Left lobe of liver (tissue), 2 donors: ENCODE measurements at regions not wholly inside any gene's neighbourhood (a gene's known extent, or its start where the extent isn't known, plus 50 kb on each side); places are given as distances from the start of the nearest gene placed in this dataset.

ENCODE experiments used
- ATAC-seq: fragments of 200-7000 bp; cut with Tn5 transposase; one replicate; pipeline ENCODE4 v1.9.1; 2020; ENCODE audit warnings: mild to moderate bottlenecking, moderate library complexity
- DNase-seq: peaks from one replicate; pipeline ENCODE4 v3.0.0-alpha.2; 2020; ENCODE audit warnings: low spot score
- donor health status: DM: no; HTN: no; CAD: no; lungs with moderate emphysema.
- donor health status: DM: no; HTN: yes; CAD: no.

- peak; percentile 83 for ATAC-seq
- peak; percentile 52 for DNase-seq
Measured at GRCh38 chr11:111097191-111097590, 148.3 kb upstream of the POU2AF2 start.

GRCh38 chr11:111095327-111095726 lies 150.2 kb upstream of the POU2AF2 start:
- ATAC-seq, result no peak
- no peak for DNase-seq

DNA sequence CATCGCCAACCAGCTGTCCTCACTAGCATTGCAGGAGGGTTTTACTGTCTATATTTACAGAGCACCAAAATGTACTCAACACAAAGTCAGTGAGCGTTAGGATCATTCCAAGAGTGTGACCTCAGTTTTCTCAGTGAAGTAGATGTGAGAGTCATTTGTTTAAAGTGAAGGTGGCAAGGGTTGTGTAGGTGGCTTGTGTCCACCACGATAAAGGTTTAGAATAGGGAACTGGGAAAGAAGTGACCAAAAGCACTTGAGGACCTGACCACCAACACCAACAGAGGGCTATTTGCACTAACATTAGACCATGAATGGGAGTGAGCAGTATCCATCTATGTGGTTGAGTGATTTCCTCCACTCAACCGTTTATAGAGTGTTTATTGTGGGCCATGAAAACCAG lies 152.5 kb upstream of the POU2AF2 start:
- DNase-seq (no peak), ATAC-seq (no peak)

- no peak for ATAC-seq
- no peak for DNase-seq
Measured at GRCh38 chr11:111091321-111091938, 154.1 kb upstream of the POU2AF2 start.

DNA sequence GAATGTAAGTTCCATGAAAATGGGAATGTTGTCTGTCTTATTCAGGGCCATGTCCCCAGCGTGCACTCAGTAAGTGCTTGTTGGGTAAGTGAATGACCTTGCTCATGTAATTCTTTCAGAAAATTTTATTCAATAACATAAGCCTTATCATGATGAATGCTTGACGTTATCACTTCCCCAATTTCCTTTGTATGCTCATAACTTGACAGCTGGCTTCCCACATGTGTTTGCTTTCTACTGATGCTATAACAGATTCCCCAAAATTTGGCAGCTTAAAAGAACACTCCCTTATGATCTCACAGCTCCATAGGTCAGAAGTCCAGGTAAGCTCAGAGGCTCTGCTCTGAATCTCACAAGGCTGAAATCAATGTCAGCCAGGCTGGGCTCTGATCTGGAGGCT lies 155.8 kb upstream of the POU2AF2 start:
- no peak for ATAC-seq
- DNase-seq, result no peak

GRCh38 chr11:111088847-111089355 lies 156.6 kb upstream of the POU2AF2 start:
- DNase-seq (no peak), ATAC-seq (no peak)

GRCh38 chr11:111086058-111086457 lies 159.5 kb upstream of the POU2AF2 start:
- no peak for DNase-seq
- no peak for ATAC-seq

GRCh38 chr11:111082664-111083063 lies 162.9 kb upstream of the POU2AF2 start:
- DNase-seq, result no peak
- no peak for ATAC-seq

DNA sequence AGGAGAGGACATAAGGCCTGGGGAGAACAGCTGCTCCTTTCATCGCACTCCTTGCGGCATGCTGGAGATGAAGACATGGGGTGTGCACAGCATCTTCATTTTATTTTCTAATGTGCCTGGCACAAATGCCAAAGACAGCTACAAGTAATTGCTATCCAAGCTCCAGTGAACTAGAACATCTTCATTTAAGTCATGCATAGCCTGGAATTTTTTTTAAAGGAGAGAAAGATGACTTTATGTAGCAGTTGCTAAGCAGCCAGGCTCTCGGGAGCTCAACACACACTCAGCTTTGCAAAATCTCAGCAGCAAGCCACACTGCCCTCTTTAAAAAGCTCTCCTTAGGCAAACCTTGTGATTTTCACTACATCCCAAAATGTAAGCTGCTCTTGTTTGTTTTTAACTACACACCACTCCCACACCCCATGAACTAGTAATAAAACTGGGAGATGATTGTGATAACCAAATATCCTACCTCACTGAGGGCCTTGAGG lies 164.5 kb upstream of the POU2AF2 start:
- ATAC-seq, result no peak
- no peak for DNase-seq

DNA sequence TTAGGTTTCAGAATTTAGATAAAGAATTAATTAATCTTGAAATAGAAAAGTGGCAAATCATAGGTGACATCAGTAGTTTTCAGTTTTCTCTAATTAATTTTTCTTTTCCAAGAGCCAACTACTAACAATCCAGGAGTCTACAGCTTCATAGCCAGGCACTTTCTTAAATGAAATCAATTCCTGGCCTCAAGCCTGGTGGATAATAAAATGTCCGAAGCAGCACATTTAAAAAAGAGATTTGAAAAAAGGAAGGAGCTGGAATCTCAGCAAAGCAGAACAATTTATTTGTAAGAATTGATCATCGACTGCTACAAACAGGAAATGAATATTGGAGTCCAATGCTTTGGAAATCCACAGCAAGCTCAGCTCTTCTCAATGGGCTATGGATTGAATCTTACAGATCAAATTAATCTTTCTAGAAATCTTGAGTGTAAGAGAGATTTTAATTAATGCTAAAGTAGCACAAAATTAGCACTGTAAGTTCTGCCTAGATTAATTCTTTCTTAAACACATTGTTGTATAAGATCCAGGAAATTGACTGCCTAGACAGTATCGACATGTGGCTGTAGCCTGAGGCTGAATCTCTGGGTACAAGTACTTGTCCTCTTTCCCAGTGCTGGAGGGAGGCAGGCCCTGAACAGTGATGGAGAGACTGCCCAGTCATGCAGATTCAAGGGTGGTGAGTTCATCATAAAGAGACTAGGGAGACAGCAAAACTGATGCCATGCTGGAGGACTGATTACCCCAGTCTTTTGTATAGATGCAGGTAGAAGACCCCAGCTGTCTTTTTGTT lies 167.8 kb upstream of the POU2AF2 start:
- ATAC-seq (no peak), DNase-seq (no peak)

GRCh38 chr11:111069066-111069465 lies 176.5 kb upstream of the POU2AF2 start:
- DNase-seq (no peak), ATAC-seq (no peak)

DNA sequence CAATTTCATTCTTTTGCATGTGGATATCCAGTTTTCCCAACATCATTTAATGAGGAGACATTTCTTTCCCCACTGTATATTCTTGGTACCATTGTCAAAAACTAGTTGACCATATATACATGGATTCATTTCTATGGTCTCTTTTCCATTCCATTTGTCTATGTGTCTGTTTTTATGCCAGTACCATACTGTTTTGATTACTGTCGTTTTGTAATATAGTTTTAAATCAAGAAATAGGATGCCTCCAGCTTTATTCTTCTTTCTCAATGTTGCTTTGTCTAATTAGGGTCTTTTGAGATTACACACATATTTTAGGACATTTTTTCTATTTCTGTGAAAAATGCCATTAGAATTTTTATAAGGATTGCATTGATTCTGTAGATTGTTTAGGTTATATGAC lies 177.5 kb upstream of the POU2AF2 start:
- ATAC-seq, result no peak
- DNase-seq, result no peak

DNA sequence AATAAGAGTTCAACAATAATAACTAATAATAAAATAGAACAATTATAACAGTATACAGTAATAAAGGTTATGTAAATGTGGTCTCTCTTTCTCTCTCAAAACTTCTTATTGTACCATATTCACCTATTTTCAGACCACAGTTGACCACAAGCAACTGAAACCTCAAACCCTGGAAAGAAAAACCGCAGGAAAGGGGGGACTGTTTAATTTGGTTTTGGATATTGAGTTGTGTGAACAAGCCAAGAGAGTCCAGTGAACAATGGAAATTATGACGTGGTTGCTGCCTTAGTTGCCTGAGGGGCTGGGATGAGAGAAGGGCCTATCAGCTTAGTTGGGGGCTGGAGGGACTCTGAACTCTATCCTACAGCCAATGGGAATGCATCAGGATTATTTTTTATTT lies 178.7 kb upstream of the POU2AF2 start:
- ATAC-seq (no peak), DNase-seq (no peak)

DNA sequence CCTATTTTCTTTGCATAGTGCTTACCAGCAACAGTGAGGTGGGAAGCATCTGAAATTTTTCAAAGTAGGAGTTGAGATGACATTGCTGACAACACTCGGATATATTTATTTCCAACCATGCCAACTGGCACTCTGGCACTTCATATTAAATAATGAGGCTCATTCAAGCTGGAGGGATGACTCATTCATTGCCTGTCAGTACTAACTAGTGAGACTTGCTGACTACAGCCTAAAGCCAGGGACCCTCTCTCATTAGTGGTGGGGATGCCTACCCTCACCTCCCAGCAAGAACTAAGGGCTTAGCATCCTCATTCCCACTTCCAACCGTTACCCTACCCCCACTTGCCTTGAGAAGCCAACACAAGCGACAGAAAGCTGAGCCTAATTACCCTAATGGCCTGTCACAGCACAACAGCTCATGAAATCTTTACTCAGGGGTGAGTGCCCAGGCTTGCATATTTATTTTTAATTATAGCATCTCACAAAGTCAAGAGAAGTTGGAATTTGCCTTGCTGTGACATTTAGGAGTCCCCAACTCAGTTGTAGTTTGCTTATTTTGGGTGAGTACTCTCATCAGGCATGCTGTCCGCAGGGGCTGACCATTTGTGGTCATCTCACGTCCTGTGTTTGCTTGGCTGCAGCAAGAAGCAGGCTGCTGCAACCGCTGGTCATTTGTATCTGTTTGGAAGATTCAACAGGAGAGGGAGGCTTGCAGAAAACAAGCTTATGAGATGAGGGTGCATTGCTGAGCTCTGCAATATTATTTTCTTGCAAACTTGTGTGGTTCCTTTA lies 181.6 kb upstream of the POU2AF2 start:
- no peak for DNase-seq

DNA sequence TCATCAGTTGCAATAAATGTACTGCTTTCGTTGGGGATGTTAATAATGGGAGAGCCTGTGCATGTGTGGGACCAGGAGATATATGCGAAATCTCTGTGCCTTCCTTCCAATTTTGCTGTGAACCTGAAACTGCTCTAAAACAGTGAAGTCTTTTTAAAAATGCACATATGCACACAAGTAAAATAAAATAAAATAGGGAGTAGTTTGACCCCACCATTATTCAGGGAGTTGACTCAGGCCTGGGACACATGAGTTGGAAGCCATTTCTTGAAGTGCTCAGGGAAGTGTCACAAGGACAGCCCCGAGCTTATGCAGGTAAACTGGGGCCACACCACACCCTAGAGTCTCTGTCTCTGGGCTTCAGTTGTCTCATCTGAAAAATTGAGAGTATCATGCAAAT lies 183.1 kb upstream of the POU2AF2 start:
- DNase-seq (no peak), ATAC-seq (no peak)

More for the DNA sequence above, 181.6 kb upstream of the POU2AF2 start:
- ATAC-seq, result no peak

GRCh38 chr11:111059726-111060125 lies 185.8 kb upstream of the POU2AF2 start:
- DNase-seq (no peak), ATAC-seq (no peak)

- no peak for ATAC-seq
Measured at GRCh38 chr11:111049131-111049530, 196.4 kb upstream of the POU2AF2 start.

DNA sequence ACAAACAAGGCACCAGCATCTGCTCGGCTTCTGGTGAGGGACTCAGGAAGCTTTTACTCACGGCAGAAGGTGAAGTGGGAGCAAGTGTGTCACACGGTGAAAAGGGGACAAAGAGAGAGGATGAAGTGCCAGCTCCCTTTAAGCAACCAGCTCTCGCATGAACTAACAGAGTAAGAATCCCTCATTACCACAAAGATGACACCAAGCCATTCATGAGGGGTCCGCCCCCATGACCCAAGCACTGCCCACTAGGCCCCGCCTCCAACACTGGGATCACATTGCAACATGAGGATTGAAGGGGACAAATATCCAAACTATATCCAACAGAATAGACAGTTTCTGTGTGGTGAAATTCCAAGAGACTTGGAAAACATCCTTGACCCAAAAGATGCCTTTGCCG lies 198.2 kb upstream of the POU2AF2 start:
- DNase-seq (no peak), ATAC-seq (no peak)

More at GRCh38 chr11:111049131-111049530, 196.4 kb upstream of the POU2AF2 start:
- no peak for DNase-seq

- no peak for ATAC-seq
- no peak for DNase-seq
Measured at GRCh38 chr11:111046291-111046690, 199.2 kb upstream of the POU2AF2 start.

- DNase-seq (no peak), ATAC-seq (no peak)
Measured at GRCh38 chr11:111045874-111046273, 199.7 kb upstream of the POU2AF2 start.

DNA sequence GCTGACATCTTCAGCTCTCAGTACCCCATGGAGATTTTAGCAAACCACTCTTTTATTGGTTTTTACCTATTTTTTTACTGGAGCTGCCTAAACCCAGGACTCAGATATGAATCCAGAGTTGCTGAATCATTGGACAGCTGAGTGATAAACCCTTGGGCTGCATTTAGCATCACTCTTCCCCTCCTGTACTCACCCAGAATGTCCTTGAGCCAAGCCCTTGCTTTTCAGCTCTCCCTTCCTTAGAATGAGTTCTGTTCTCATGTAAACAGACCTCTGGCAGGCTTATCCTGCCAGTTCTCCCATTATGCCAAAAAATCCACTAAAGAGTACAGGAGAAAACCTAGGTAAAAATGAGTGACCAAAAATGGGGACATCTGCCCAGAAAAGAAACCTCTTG lies 200.1 kb upstream of the POU2AF2 start:
- no peak for DNase-seq
- no peak for ATAC-seq
